ENCODE measurements at regions not wholly inside any gene's neighbourhood (a gene's known extent, or its start where the extent isn't known, plus 50 kb on each side); places are given as distances from the start of the nearest gene placed in this dataset.

DNA sequence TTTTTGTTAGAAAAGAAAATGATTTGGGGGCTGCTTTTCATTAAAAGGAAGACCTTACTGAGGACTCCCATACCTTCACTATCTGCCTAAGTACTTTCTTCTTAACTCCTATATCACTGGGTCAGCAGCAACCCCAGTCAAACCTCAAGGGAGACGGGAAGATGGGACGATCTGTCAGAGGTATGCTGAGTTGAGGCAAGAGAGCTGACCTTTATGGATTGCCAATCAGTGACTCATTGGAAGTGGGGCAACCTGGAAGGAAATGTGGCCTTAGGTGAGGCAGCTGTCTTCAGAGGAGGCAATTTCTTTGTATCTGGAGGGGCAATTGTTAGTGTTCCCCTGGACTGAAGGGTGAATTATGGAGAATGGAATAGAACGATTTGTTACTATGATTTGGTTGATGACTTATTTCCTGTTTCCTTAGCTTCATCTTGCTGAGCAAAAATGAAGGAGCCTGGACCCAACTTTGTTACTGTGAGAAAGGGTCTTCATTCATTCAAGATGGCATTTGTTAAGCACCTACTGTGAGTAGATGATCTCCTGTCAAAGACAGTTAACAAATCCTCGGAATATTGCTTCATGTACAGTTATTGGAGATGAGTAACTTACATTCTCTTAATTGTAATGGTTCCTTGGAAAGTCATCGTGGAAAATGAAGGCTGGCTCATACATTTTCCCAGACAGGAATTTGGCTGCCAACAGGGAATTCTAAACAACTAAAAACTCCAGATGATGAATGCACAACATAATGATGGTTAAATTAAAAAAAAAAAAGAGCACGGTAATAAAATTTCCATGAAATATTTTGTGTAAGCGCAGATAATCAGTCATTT lies 134.7 kb upstream of the KCNJ15 start:
- no peak for DNase-seq (ENCODE audit: low read depth in 2 of 2)
- TF ChIP-seq CTCF (IDR thresholded peaks at IDR 0.05; ENCODE audit: low read depth, low read length), result no peak
- H3K4me3 ChIP-seq (replicated peaks in 1 of 2; ENCODE audit: low read depth in 2 of 2, low read length in 2 of 2), result no peak overlapping the region

GRCh38 chr21:38123626-38124025 lies 133.2 kb upstream of the KCNJ15 start:
- no peak for DNase-seq (ENCODE audit: low read depth in 2 of 2)
- H3K4me3 ChIP-seq (replicated peaks in 1 of 2; ENCODE audit: low read depth in 2 of 2, low read length in 2 of 2), result no peak overlapping the region
- TF ChIP-seq CTCF (IDR thresholded peaks at IDR 0.05; ENCODE audit: low read depth, low read length), result no peak

DNA sequence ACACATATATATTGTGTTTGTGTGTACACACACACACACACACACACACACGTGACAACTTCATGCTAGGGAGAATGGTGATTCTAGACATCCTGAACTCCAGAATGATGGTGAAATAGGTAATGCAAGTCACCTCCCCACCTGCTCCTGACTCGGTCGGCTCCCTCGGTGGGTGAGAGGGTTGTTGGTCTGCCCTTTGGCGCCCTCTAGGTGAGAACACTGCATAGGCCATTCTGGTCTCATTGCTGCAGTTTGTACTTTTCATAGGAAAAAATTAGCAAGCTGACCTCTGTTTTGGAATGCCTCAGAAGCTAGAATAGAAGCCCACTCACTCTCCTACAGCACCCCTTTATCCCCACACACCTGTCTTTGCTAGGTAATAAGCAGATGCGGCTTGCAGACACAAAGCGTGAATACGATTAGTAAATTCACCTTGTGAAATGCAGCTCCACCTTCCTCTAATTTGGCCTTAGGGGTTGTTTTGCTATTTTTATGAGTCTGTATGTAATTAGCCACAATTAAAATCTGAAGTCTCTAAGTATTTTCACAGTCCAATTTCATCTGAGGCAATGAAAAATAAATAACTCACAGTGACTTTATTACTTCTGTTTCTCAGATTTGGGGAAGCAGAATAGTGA lies 130.0 kb upstream of the KCNJ15 start:
- TF ChIP-seq CTCF (IDR thresholded peaks at IDR 0.05; ENCODE audit: low read depth, low read length), result peak; percentile 86
- no peak overlapping the region for H3K4me3 ChIP-seq (replicated peaks in 1 of 2; ENCODE audit: low read depth in 2 of 2, low read length in 2 of 2)
- peak; percentile 50 to 58 for DNase-seq (ENCODE audit: low read depth in 2 of 2)

- no peak overlapping the region for H3K4me3 ChIP-seq (replicated peaks in 1 of 2; ENCODE audit: low read depth in 2 of 2, low read length in 2 of 2)
- no peak for DNase-seq (ENCODE audit: low read depth in 2 of 2)
- TF ChIP-seq CTCF (IDR thresholded peaks at IDR 0.05; ENCODE audit: low read depth, low read length), result no peak
Measured at GRCh38 chr21:38129711-38130110, 127.1 kb upstream of the KCNJ15 start.

DNA sequence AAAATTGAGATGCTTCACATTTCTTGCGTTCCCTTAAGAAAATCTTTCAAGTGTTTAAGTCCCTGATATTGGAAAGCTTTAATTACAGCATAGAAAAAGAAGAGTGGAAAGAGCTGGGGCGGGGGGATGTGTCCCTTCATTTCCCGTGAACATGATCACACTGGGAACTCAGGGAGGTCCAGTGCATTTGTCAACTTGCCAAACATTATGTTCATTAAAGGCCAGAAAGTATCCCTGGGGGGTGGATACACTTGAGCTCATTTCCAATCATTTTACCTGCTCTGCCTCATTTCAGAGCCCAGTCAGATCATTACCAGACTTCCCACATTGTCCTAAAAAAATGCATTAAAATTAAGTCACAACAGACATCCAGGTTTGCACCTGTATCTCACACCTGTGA lies 123.6 kb upstream of the KCNJ15 start:
- no peak for TF ChIP-seq CTCF (IDR thresholded peaks at IDR 0.05; ENCODE audit: low read depth, low read length)
- DNase-seq (ENCODE audit: low read depth in 2 of 2), result no peak
- no peak overlapping the region for H3K4me3 ChIP-seq (replicated peaks in 1 of 2; ENCODE audit: low read depth in 2 of 2, low read length in 2 of 2)

DNA sequence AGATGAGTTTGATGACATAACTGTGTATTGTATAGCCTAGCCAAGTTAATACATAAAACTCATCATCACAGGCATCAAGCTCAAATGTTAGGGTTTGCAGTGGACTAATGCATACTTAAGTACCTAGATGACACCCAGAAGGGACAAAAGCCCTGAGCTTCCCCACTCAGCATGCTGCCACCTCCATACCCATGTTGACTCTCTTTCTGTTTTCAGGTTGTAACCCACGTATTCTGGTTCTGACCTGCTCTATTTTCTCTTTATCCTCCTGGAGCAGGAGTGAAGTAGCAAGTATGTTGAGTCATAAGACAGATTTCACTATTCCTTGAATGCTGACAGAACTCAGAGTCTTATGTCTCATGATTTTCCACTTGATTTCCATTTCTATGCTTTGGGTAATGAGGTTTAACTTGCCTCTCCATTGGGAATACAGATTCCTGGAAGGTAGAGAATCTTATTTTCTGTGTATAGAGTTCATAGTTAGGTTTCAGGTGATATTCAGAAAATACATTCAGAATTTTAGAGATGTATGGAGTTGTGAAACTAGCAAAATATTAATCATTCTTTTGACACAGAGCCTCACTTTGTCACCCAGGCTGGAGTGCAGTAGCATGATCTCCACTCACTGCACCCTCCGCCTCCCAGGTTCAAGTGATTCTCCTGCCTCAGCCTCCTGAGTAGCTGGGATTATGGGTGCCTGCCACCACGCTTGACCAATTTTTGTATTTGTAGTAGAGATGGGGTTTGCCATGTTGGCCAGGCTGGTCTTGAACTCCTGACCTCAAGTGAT lies 122.5 kb upstream of the KCNJ15 start:
- DNase-seq (ENCODE audit: low read depth in 2 of 2), result no peak
- no peak for TF ChIP-seq CTCF (IDR thresholded peaks at IDR 0.05; ENCODE audit: low read depth, low read length)
- H3K4me3 ChIP-seq (replicated peaks in 1 of 2; ENCODE audit: low read depth in 2 of 2, low read length in 2 of 2), result no peak overlapping the region
